Stimulated activated CD4-positive, alpha-beta T cell treated with anti-CD3 and anti-CD28 coated beads, TNF-alpha, amount 100 ng/mL, for 48 hours (primary cell): ENCODE measurements at regions not wholly inside any gene's neighbourhood (a gene's known extent, or its start where the extent isn't known, plus 50 kb on each side); places are given as distances from the start of the nearest gene placed in this dataset.

Experiments
- DNase-seq, 3 donors: peaks; one replicate each; pipeline ENCODE4 v3.0.0-alpha.2; 2020; ENCODE audit warnings: low read depth in 3 of 3

DNA sequence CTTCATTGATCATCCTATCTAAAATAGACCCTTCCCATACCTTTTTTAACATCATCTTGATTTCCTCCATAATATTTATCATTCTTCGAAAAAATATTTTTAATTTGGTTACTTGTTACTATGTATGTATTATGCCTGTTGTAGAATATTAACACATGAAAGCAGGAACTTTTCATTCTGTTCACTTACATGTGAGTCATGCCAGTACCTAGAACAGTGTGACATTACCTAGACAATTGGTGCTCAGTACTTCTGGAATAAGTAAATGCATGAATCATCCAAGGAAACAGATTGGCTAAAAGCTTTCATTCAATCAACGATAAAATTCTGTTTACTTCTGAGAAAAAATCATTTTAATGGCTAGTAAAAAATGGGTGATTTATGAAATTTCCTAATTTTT, 76.4 kb downstream of the CXXC4 start:
- DNase-seq: no peak

DNA sequence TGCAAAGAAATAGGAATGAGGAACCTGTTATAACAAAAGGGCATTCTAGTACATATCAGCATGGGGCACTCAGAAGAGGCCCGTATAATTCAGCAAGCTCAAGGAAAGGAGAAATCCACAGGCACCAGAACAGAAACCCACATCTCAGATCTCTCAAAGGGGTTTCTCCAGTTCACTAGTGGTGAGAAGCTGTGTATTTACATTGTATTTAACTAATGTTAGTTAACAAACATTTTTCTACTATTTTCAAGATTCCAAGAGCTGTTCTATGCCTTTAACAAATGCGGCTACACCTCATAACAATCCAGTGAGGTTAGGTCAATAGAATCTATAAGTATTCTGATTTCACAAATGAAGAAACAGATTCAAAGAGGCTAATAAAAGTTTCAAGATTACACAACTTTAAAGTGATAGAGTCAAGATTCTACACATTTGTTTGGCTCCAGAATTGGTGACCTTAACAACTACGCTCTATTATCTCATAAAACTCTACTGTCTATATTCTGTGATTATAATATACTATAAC, 77.3 kb downstream of the CXXC4 start:
- DNase-seq: no peak

- no peak for DNase-seq
Observed at GRCh38 chr4:104416725-104417356, 77.9 kb downstream of the CXXC4 start.

DNA sequence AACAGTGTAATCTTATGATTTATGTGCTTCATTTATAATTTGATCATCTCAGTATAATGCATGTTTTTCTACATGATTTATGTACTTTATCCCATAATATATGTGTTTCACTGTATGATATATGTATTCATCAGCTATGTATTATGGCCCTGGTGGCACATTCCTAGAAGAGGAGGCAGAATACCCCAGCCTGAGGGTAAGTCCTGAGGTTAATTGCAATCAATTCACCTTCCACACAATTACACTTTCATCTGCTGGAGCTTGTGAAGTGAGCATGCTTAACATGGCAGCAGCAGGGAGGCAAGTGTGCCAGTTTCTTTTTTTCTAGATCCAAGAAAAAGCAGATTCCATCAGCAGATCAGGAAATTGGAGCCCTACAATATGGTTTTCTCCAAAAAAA, 81.2 kb downstream of the CXXC4 start:
- no peak for DNase-seq

DNA sequence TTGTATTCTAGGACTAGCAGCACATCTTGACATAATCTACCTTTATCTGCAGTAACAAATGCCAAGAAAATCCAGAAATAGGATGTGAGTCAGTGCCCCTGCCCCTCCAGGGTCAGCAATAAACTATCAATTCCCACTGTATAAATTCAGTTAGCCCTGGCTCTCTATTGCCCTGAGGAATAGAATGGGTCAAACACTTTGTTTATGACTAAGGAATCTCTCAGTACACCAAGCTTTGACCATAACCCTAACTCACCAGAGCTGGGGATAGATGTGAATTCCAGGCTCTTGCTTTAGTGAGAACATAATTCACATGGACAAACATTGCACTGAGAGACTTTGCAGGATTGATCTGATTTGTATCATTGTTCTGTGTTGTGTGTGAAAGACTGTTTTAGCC, 82.3 kb downstream of the CXXC4 start:
- DNase-seq: no peak

- no peak for DNase-seq
Observed at GRCh38 chr4:104411502-104411901, 83.2 kb downstream of the CXXC4 start.

DNA sequence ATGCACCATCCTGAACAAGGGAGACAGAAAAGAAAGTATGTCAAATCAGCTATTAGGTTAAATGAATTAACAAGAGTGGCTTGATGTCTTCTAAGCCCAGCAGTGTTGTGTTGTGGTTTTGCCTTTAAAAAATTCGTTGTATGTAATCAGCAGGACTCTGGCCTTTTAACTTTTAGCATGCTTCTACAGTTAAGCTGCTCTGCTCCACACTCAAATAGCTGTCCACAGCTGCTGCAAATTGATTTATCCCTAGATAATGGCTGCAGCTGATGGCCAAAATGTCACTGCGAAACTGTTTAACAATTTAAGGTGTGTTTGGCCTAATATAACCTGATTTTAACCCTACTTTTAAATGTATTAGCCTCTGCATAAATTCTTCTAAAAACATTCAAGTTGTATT, 85.8 kb downstream of the CXXC4 start:
- no peak for DNase-seq

DNA sequence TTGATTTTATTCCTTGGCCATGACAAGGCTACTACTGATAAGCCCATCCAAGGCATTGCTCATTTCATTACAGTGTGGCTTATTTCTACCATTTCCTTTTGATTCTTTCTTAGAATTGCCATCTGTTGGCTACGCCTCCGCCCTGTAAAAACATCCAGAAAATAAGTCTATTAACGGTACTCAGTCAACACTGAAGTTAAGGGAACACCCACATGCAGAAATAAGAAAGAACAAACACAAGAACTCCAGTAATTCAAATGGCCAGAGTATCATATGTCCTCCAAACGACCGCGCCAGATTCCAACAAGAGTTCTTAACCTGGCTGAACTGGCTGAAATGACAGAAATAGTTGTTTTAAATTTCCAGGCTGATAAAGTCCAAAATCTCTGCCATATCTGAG, 90.3 kb downstream of the CXXC4 start:
- no peak for DNase-seq

DNA sequence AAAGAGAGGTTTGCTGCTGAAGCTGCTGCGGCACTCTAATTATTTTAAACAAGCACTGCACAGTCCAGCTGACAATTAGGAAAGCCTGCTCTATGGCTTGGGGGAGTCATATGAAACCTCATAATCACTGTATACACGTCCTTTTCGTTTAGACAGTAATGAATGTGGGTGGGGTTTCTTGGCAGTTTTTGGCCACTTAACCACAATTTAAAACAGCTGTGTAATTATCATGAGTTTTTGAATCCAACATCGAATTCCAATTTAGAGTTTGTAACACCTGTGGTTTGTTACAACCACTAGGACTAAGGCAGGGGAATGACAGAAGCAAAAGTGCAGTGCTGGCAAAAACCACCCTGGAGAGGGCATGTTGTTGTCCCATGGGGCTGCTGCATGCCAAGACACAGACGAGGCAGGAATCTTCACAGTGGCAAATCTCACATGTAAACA, 99.5 kb downstream of the CXXC4 start:
- DNase-seq: no peak

DNA sequence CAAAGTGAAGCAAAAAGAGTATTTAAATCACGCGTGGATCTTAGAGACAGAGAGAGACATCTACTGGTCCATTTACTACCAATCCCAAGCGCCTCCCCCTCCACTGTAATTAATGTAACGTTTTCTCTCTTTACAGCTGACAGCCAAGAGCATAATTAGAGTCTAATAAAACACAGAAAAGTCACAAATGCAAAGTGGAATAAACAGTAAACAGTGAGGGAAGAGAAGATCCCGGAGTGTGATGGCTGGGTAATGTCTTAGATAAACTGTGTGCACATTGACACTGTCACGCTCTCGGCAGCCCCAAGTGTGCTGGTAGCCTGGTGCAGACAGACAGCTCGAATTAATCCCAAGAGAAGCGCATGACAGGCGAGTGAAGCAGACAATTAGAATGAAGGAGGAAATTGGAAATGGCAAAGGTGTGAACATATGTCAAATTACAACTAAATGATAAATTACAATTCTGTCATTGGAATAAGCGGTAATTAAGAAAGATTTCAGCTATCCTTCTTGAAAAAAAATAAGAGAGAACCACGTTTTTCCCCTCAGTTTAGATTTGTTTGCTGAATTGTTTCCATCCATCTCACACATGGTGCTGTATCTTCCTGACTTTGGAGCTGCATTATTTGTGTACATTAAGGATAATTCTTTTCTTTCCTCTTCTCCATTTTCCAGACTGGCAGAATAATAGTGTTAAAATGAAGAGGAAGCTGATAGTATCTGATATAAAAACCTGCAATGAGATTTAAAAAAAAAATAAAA, 100.1 kb downstream of the CXXC4 start:
- DNase-seq: no peak

GRCh38 chr4:104393655-104394324, 100.9 kb downstream of the CXXC4 start:
- DNase-seq: no peak

DNA sequence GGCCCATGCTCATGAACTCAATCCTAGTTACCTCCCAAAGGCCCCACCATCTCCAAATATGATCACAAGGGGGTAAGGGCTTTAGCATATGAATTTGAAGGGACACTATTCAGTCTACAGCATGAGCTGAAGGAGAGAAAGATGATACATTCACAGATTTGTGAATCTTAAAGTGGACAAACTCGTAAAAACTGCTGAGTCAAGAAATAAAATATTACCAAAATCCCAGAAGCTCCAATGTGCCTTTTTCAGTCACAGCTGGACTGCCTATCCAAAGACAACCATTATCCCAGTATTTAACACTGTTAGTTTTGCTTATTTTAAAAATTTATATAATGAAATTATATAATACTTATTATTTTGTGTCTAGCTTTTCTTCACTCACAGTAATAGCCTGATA, 109.0 kb downstream of the CXXC4 start:
- DNase-seq: no peak

- no peak for DNase-seq
Observed at GRCh38 chr4:104382961-104383360, 111.7 kb downstream of the CXXC4 start.

DNA sequence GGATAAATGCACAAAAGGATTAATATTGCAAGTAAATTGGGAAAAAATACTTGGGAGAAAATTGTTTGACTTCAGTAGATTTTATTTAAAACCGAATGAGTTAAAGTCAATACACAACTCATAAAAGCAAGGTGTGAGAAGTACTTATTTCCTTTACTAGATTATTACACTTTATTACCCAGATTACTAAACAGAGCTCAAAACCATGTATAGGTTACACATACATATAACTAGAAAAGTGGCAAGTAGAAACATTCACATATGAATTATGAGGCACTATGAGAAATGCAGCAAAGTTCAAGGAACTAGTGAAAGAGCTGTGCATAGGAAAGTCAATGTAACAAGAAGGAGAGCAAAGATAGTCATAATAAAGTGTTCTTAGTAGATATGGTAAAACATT, 113.0 kb downstream of the CXXC4 start:
- DNase-seq: no peak

DNA sequence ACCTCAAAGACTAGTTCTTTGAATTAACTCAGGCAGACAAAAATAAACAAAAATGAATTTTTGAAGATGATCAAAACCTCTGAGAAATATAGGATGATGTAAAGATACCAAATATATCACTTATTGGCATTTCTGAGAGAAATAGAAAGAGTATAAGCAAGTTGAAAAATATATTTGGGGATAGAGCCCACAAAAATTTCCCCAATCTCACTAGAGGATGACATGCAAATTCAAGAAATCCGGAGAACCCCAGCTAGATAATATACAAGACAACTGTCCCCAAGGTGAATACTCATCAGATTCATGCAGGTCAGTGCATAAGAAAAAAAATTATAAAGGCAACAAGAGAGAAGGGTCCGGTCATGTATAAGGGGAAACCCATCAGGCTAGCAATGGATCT, 129.1 kb downstream of the CXXC4 start:
- DNase-seq: no peak

DNA sequence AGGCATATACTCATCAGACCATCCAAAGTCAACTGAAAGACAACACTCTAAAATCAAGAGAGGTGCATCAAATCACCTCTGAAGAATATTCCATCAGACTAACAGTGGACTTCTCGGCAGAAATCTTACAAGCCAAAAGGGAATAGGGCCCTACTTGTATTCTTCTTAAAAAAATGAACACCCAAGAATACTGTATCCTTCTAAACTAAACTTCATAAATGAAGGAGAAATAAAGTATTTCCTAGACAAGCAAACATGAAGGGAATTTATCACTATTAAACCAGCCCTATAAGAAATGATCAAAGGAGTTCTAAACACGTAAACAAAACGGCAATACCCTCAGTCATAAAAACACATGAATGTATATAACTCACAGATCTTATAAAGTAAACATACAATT, 141.2 kb downstream of the CXXC4 start:
- DNase-seq: no peak

- no peak for DNase-seq
Observed at GRCh38 chr4:104352211-104352610, 142.5 kb downstream of the CXXC4 start.

DNA sequence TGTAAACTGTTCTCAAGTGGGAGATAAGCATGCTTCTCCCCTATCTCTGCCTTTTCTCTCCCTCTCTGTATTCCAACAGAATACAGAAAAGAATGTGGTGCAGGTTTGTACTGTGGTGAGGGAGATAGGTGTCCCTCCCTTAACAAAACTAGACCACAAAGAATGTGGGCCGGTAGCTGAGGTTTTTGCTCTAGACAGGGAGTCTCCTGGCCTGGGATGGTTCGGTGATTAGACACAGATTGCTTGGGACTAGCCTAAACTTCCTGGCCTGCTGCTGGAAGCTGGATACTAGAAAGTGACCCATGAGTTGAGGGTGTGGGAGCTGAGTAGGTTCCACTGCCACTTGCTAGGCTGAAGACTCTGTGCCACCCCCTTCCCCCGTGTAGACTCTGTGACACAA, 143.0 kb downstream of the CXXC4 start:
- DNase-seq: no peak

DNA sequence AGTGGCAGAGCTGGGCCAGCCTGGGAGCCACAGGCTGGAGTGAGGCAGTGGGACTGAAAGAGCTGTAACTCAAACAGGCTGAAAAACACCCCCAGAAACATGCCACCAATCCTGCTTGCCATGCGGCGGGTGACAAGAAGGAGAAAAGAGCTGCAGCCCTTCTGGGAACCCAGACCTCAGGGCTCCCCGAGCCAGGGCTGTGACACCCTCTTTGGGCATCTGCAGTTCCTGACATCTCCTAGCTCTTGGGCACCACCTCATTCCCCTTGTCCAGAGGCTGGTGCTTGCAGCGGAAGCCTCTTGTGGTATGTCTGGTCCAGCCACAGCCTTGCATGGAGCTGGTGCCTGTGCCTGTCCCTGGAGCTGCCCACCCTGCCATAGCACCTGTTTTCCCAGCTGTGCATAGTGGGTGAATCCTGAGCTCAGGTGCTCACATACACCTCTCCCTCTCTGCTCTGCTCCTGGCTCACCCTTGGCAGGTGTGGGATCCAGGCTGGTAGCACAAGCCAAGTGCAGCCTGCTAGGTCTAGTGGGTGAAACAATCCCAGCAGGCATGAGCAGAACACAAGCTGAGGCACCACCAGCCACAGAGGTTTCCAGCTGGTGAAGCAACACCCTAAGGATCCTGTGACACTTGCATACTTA, 149.0 kb downstream of the CXXC4 start:
- DNase-seq: no peak

GRCh38 chr4:104344342-104344980, 150.2 kb downstream of the CXXC4 start:
- no peak for DNase-seq

GRCh38 chr4:104334410-104334809, 160.3 kb downstream of the CXXC4 start:
- DNase-seq: no peak
